SH-SY5Y (cell line): ENCODE measurements at regions not wholly inside any gene's neighbourhood (a gene's known extent, or its start where the extent isn't known, plus 50 kb on each side); places are given as distances from the start of the nearest gene placed in this dataset.

ENCODE experiments used
- GATA2 ChIP-seq: IDR thresholded peaks from 2 replicates; pipeline ENCODE4 v1.6.1; 2011; ENCODE audit warnings: mild to moderate bottlenecking, low read depth, low read length
- GATA3 ChIP-seq: IDR thresholded peaks from 2 replicates; pipeline ENCODE4 v1.6.1; 2011; ENCODE audit warnings: low read depth, mild to moderate bottlenecking, low read length, moderate library complexity

DNA sequence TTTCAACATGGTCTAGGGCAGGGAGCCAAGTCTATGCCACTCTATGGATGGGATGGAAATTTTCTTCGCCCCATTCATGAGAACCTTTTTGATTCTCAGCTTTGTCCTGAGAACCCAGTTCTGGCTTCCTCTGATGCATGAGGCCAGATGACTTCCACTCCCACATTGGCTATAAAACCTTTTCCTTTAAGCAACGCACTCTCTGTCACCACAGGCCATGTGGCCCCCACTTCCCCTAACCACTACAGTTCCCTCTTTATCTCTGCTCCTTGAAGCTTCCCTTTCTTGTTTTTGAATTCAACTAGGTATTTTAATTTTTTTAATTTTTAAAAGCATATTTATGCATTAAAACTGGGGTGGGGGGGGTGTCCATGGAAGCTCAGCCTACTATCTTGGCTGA, 401.3 kb downstream of the ENC1 start:
- TF ChIP-seq GATA2 (no peak), GATA3 (no peak)
